Loucy (cell line): ENCODE measurements at regions not wholly inside any gene's neighbourhood (a gene's known extent, or its start where the extent isn't known, plus 50 kb on each side); places are given as distances from the start of the nearest gene placed in this dataset.

Experiments
- CTCF ChIP-seq: fragments of 200-600 bp; sonication (generic); conservative IDR thresholded peaks from 2 replicates; pipeline ENCODE4 v1.5.1; 2014; ENCODE audit warnings: mild to moderate bottlenecking, antibody characterized with exemption, low read length
- EZH2phosphoT487 ChIP-seq: fragments of 200-600 bp; IDR thresholded peaks from 2 replicates; pipeline ENCODE4 v1.6.1; 2018; ENCODE audit warnings: antibody characterized with exemption, mild to moderate bottlenecking, moderate library complexity, borderline replicate concordance

- no peak for TF ChIP-seq CTCF
- no peak for TF ChIP-seq EZH2phosphoT487
Observed at GRCh38 chr12:104816845-104817503, 141.1 kb downstream of the SLC41A2 start.
